Epithelial cell of proximal tubule (primary cell): ENCODE measurements at regions not wholly inside any gene's neighbourhood (a gene's known extent, or its start where the extent isn't known, plus 50 kb on each side); places are given as distances from the start of the nearest gene placed in this dataset.

Experiments
- DNase-seq: peaks from one replicate; pipeline ENCODE4 v3.0.0-alpha.2; 2011; ENCODE audit warnings: low read depth
- H3K4me3 ChIP-seq: 2 replicates; pipeline ENCODE4 v1.5.1; 2011; ENCODE audit warnings: low read depth, mild to moderate bottlenecking, low read length
- CTCF ChIP-seq: conservative IDR thresholded peaks from 2 replicates; pipeline ENCODE4 v1.5.1; 2012; ENCODE audit warnings: low read depth, mild to moderate bottlenecking, low read length

GRCh38 chr17:72555052-72555451, 434.2 kb downstream of the SOX9 start:
- no peak for TF ChIP-seq CTCF
- no peak for DNase-seq
- no peak overlapping the region for H3K4me3 ChIP-seq

- peak; percentile 85 for TF ChIP-seq CTCF
- no peak for DNase-seq
- H3K4me3 ChIP-seq: no peak overlapping the region
Measured at GRCh38 chr17:72556944-72557826, 436.4 kb downstream of the SOX9 start.

GRCh38 chr17:72558971-72559476, 438.2 kb downstream of the SOX9 start:
- H3K4me3 ChIP-seq: no peak overlapping the region
- no peak for TF ChIP-seq CTCF
- no peak for DNase-seq

- peak; percentile 85 for TF ChIP-seq CTCF
- H3K4me3 ChIP-seq: no peak overlapping the region
- DNase-seq: no peak
Measured at GRCh38 chr17:72560303-72561247, 439.8 kb downstream of the SOX9 start.

GRCh38 chr17:72561266-72561665, 440.4 kb downstream of the SOX9 start:
- no peak for DNase-seq
- no peak for TF ChIP-seq CTCF
- no peak overlapping the region for H3K4me3 ChIP-seq

- DNase-seq: no peak
- H3K4me3 ChIP-seq: no peak overlapping the region
- TF ChIP-seq CTCF: no peak
Measured at GRCh38 chr17:72561680-72562079, 440.9 kb downstream of the SOX9 start.
